ENCODE measurements at regions not wholly inside any gene's neighbourhood (a gene's known extent, or its start where the extent isn't known, plus 50 kb on each side); places are given as distances from the start of the nearest gene placed in this dataset.

- TF ChIP-seq GATA2 (IDR thresholded peaks at IDR 0.05; ENCODE audit: low read depth, low read length): no peak
- no peak for TF ChIP-seq GATA3 (IDR thresholded peaks at IDR 0.05; ENCODE audit: low read depth, low read length)
Observed at GRCh38 chr15:59905176-59905575, 98.9 kb upstream of the FOXB1 start.
